ENCODE measurements at regions not wholly inside any gene's neighbourhood (a gene's known extent, or its start where the extent isn't known, plus 50 kb on each side); places are given as distances from the start of the nearest gene placed in this dataset.

GRCh38 chr18:76174451-76174850 lies 320.6 kb downstream of the ZNF516 start:
- no peaks in the 10 kb centered on the region for H3K9me3 ChIP-seq (ENCODE audit: control extremely low read depth in 1 of 5, control insufficient read depth in 4 of 5, insufficient read depth in 2 of 5, low read depth in 1 of 5, low read length in 4 of 5)
- H3K4me1 ChIP-seq (ENCODE audit: control extremely low read depth in 1 of 4, control insufficient read depth in 4 of 4, insufficient read depth in 4 of 4, low read length in 3 of 4) = no peaks in the 10 kb centered on the region
- no peak overlapping the region for H3K4me3 ChIP-seq (ENCODE audit: control insufficient read depth in 1 of 7, extremely low read depth in 1 of 7, insufficient read depth in 4 of 7, low read depth in 2 of 7, low read length in 6 of 7)
- H3K27ac ChIP-seq (ENCODE audit: insufficient read depth in 1 of 2, low read depth in 1 of 2, low read length in 2 of 2, poor library complexity in 1 of 2, severe bottlenecking in 2 of 2) = no peak overlapping the region
- ChIA-PET CTCF (interaction anchor here (1.8 kb wide), 1 partner anchor 8 kb away, joined by 5 read pairs; no protein-coding TSS in a partner anchor), POLR2A (no interaction called here)
- no peaks in the 10 kb centered on the region for H3K36me3 ChIP-seq (ENCODE audit: control insufficient read depth in 4 of 4, insufficient read depth in 4 of 4, low read length in 3 of 4)
- DNase-seq = no peak
- H3K27me3 ChIP-seq (replicated peaks in 2 of 5; ENCODE audit: control insufficient read depth in 4 of 5, insufficient read depth in 5 of 5, low read length in 4 of 5) = peaks cover 0 to 3% (median 0%) of the 10 kb centered on the region in 5 experiments
- WGBS (ENCODE audit: insufficient coverage) = no CpG with 5 or more reads among the region's 2 CpGs

- Histone ChIP-seq H3K4me3 (ENCODE audit: control insufficient read depth in 1 of 7, extremely low read depth in 1 of 7, insufficient read depth in 4 of 7, low read depth in 2 of 7, low read length in 6 of 7) (no peak overlapping the region), H3K27me3 (replicated peaks in 2 of 5; ENCODE audit: control insufficient read depth in 4 of 5, insufficient read depth in 5 of 5, low read length in 4 of 5) (peaks cover 0 to 2% (median 0%) of the 10 kb centered on the region in 5 experiments), H3K27ac (ENCODE audit: insufficient read depth in 1 of 2, low read depth in 1 of 2, low read length in 2 of 2, poor library complexity in 1 of 2, severe bottlenecking in 2 of 2) (no peak overlapping the region), H3K9me3 (ENCODE audit: control extremely low read depth in 1 of 5, control insufficient read depth in 4 of 5, insufficient read depth in 2 of 5, low read depth in 1 of 5, low read length in 4 of 5) (no peaks in the 10 kb centered on the region), H3K36me3 (ENCODE audit: control insufficient read depth in 4 of 4, insufficient read depth in 4 of 4, low read length in 3 of 4) (no peaks in the 10 kb centered on the region), H3K4me1 (ENCODE audit: control extremely low read depth in 1 of 4, control insufficient read depth in 4 of 4, insufficient read depth in 4 of 4, low read length in 3 of 4) (peaks cover 0 to 21% (median 9%) of the 10 kb centered on the region in 4 experiments)
- no peak for DNase-seq
- POLR2A ChIA-PET = no interaction called here
- CTCF ChIA-PET = no interaction called here
- WGBS (ENCODE audit: insufficient coverage) = 91% methylated on average over 5 of the region's 6 CpGs
These were observed 325.3 kb downstream of the ZNF516 start for GRCh38 chr18:76169733-76170132.

GRCh38 chr18:76167845-76168621 lies 327.0 kb downstream of the ZNF516 start:
- H3K9me3 ChIP-seq (ENCODE audit: control extremely low read depth in 1 of 5, control insufficient read depth in 4 of 5, insufficient read depth in 2 of 5, low read depth in 1 of 5, low read length in 4 of 5) = no peaks in the 10 kb centered on the region
- CTCF ChIA-PET = no interaction called here
- DNase-seq = no peak
- peaks cover 0 to 21% (median 9%) of the 10 kb centered on the region in 4 experiments for H3K4me1 ChIP-seq (ENCODE audit: control extremely low read depth in 1 of 4, control insufficient read depth in 4 of 4, insufficient read depth in 4 of 4, low read length in 3 of 4)
- H3K4me3 ChIP-seq (ENCODE audit: control insufficient read depth in 1 of 7, extremely low read depth in 1 of 7, insufficient read depth in 4 of 7, low read depth in 2 of 7, low read length in 6 of 7) = no peak overlapping the region
- peaks cover 0 to 2% (median 0%) of the 10 kb centered on the region in 5 experiments for H3K27me3 ChIP-seq (replicated peaks in 2 of 5; ENCODE audit: control insufficient read depth in 4 of 5, insufficient read depth in 5 of 5, low read length in 4 of 5)
- POLR2A ChIA-PET = no interaction called here
- no peak overlapping the region for H3K27ac ChIP-seq (ENCODE audit: insufficient read depth in 1 of 2, low read depth in 1 of 2, low read length in 2 of 2, poor library complexity in 1 of 2, severe bottlenecking in 2 of 2)
- H3K36me3 ChIP-seq (ENCODE audit: control insufficient read depth in 4 of 4, insufficient read depth in 4 of 4, low read length in 3 of 4) = no peaks in the 10 kb centered on the region
- 95% methylated on average over 7 of the region's 12 CpGs for WGBS (ENCODE audit: insufficient coverage)

GRCh38 chr18:76167410-76167809 lies 327.6 kb downstream of the ZNF516 start:
- H3K9me3 ChIP-seq (ENCODE audit: control extremely low read depth in 1 of 5, control insufficient read depth in 4 of 5, insufficient read depth in 2 of 5, low read depth in 1 of 5, low read length in 4 of 5) = no peaks in the 10 kb centered on the region
- H3K36me3 ChIP-seq (ENCODE audit: control insufficient read depth in 4 of 4, insufficient read depth in 4 of 4, low read length in 3 of 4) = no peaks in the 10 kb centered on the region
- 92% methylated on average over 5 of the region's 6 CpGs for WGBS (ENCODE audit: insufficient coverage)
- CTCF ChIA-PET = no interaction called here
- H3K4me3 ChIP-seq (ENCODE audit: control insufficient read depth in 1 of 7, extremely low read depth in 1 of 7, insufficient read depth in 4 of 7, low read depth in 2 of 7, low read length in 6 of 7) = no peak overlapping the region
- H3K27me3 ChIP-seq (replicated peaks in 2 of 5; ENCODE audit: control insufficient read depth in 4 of 5, insufficient read depth in 5 of 5, low read length in 4 of 5) = peaks cover 0 to 2% (median 0%) of the 10 kb centered on the region in 5 experiments
- no peak overlapping the region for H3K27ac ChIP-seq (ENCODE audit: insufficient read depth in 1 of 2, low read depth in 1 of 2, low read length in 2 of 2, poor library complexity in 1 of 2, severe bottlenecking in 2 of 2)
- POLR2A ChIA-PET = no interaction called here
- DNase-seq = no peak
- H3K4me1 ChIP-seq (ENCODE audit: control extremely low read depth in 1 of 4, control insufficient read depth in 4 of 4, insufficient read depth in 4 of 4, low read length in 3 of 4) = peaks cover 0 to 21% (median 9%) of the 10 kb centered on the region in 4 experiments

GRCh38 chr18:76162886-76163285 lies 332.2 kb downstream of the ZNF516 start:
- peaks cover 0 to 17% (median 9%) of the 10 kb centered on the region in 4 experiments for H3K4me1 ChIP-seq (ENCODE audit: control extremely low read depth in 1 of 4, control insufficient read depth in 4 of 4, insufficient read depth in 4 of 4, low read length in 3 of 4)
- no peaks in the 10 kb centered on the region for H3K27me3 ChIP-seq (replicated peaks in 2 of 5; ENCODE audit: control insufficient read depth in 4 of 5, insufficient read depth in 5 of 5, low read length in 4 of 5)
- DNase-seq = no peak
- H3K9me3 ChIP-seq (ENCODE audit: control extremely low read depth in 1 of 5, control insufficient read depth in 4 of 5, insufficient read depth in 2 of 5, low read depth in 1 of 5, low read length in 4 of 5) = no peaks in the 10 kb centered on the region
- no peaks in the 10 kb centered on the region for H3K36me3 ChIP-seq (ENCODE audit: control insufficient read depth in 4 of 4, insufficient read depth in 4 of 4, low read length in 3 of 4)
- H3K27ac ChIP-seq (ENCODE audit: insufficient read depth in 1 of 2, low read depth in 1 of 2, low read length in 2 of 2, poor library complexity in 1 of 2, severe bottlenecking in 2 of 2) = no peak overlapping the region
- WGBS (ENCODE audit: insufficient coverage) = 100% methylated on average over 2 of the region's 7 CpGs
- CTCF ChIA-PET = no interaction called here
- POLR2A ChIA-PET = no interaction called here
- no peak overlapping the region for H3K4me3 ChIP-seq (ENCODE audit: control insufficient read depth in 1 of 7, extremely low read depth in 1 of 7, insufficient read depth in 4 of 7, low read depth in 2 of 7, low read length in 6 of 7)

GRCh38 chr18:76161983-76162382 lies 333.1 kb downstream of the ZNF516 start:
- Histone ChIP-seq H3K27ac (ENCODE audit: insufficient read depth in 1 of 2, low read depth in 1 of 2, low read length in 2 of 2, poor library complexity in 1 of 2, severe bottlenecking in 2 of 2) (no peak overlapping the region), H3K9me3 (ENCODE audit: control extremely low read depth in 1 of 5, control insufficient read depth in 4 of 5, insufficient read depth in 2 of 5, low read depth in 1 of 5, low read length in 4 of 5) (peaks cover 0 to under 1% (median 0%) of the 10 kb centered on the region in 5 experiments), H3K36me3 (ENCODE audit: control insufficient read depth in 4 of 4, insufficient read depth in 4 of 4, low read length in 3 of 4) (no peaks in the 10 kb centered on the region), H3K27me3 (replicated peaks in 2 of 5; ENCODE audit: control insufficient read depth in 4 of 5, insufficient read depth in 5 of 5, low read length in 4 of 5) (no peaks in the 10 kb centered on the region), H3K4me3 (ENCODE audit: control insufficient read depth in 1 of 7, extremely low read depth in 1 of 7, insufficient read depth in 4 of 7, low read depth in 2 of 7, low read length in 6 of 7) (no peak overlapping the region), H3K4me1 (ENCODE audit: control extremely low read depth in 1 of 4, control insufficient read depth in 4 of 4, insufficient read depth in 4 of 4, low read length in 3 of 4) (peaks cover 0 to 8% (median 5%) of the 10 kb centered on the region in 4 experiments)
- ChIA-PET CTCF (no interaction called here), POLR2A (no interaction called here)
- WGBS (ENCODE audit: insufficient coverage) = no CpG with 5 or more reads among the region's 1 CpG
- no peak for DNase-seq

- no peaks in the 10 kb centered on the region for H3K36me3 ChIP-seq (ENCODE audit: control insufficient read depth in 4 of 4, insufficient read depth in 4 of 4, low read length in 3 of 4)
- H3K4me1 ChIP-seq (ENCODE audit: control extremely low read depth in 1 of 4, control insufficient read depth in 4 of 4, insufficient read depth in 4 of 4, low read length in 3 of 4) = no peaks in the 10 kb centered on the region
- H3K4me3 ChIP-seq (ENCODE audit: control insufficient read depth in 1 of 7, extremely low read depth in 1 of 7, insufficient read depth in 4 of 7, low read depth in 2 of 7, low read length in 6 of 7) = no peak overlapping the region
- H3K27me3 ChIP-seq (replicated peaks in 2 of 5; ENCODE audit: control insufficient read depth in 4 of 5, insufficient read depth in 5 of 5, low read length in 4 of 5) = peaks cover 0 to 2% (median 0%) of the 10 kb centered on the region in 5 experiments
- ChIA-PET POLR2A (no interaction called here), CTCF (no interaction called here)
- DNase-seq = no peak
- WGBS (ENCODE audit: insufficient coverage) = 94% methylated on average over 15 of the region's 17 CpGs
- H3K9me3 ChIP-seq (ENCODE audit: control extremely low read depth in 1 of 5, control insufficient read depth in 4 of 5, insufficient read depth in 2 of 5, low read depth in 1 of 5, low read length in 4 of 5) = peaks cover 0 to 2% (median 0%) of the 10 kb centered on the region in 5 experiments
- H3K27ac ChIP-seq (ENCODE audit: insufficient read depth in 1 of 2, low read depth in 1 of 2, low read length in 2 of 2, poor library complexity in 1 of 2, severe bottlenecking in 2 of 2) = no peak overlapping the region
These were observed 341.4 kb downstream of the ZNF516 start for GRCh38 chr18:76153691-76154090.

Data from common myeloid progenitor, CD34-positive (primary cell).